ENCODE measurements at regions not wholly inside any gene's neighbourhood (a gene's known extent, or its start where the extent isn't known, plus 50 kb on each side); places are given as distances from the start of the nearest gene placed in this dataset.

DNA sequence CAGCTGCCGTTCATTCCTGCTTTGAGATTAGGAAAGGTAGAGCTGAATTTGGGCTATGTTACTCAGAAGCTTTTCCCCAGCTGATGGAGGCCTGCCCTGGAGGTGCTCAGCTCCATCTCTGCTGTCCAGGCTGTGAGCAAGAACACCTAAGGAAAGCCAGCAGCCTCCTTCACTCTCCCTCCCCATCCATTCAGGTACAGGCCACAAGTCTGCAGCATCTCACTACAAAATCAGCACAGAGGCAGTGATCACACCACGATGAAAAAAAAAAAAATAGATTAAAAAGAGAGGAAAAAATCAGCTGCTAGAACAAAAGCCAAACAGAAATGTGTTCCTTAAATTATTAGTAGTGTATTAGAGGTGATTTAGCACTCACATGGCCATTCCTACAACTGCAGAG lies 515.0 kb downstream of the CDH26 start:
- no peak for TF ChIP-seq CTCF (IDR thresholded peaks at IDR 0.05; ENCODE audit: insufficient read depth, low read depth, low read length)
- no peak for TF ChIP-seq EZH2 (IDR thresholded peaks at IDR 0.05; ENCODE audit: insufficient read depth, low read length)

Measured in astrocyte (in vitro differentiated cells and primary cell).